ENCODE measurements at regions not wholly inside any gene's neighbourhood (a gene's known extent, or its start where the extent isn't known, plus 50 kb on each side); places are given as distances from the start of the nearest gene placed in this dataset.

DNA sequence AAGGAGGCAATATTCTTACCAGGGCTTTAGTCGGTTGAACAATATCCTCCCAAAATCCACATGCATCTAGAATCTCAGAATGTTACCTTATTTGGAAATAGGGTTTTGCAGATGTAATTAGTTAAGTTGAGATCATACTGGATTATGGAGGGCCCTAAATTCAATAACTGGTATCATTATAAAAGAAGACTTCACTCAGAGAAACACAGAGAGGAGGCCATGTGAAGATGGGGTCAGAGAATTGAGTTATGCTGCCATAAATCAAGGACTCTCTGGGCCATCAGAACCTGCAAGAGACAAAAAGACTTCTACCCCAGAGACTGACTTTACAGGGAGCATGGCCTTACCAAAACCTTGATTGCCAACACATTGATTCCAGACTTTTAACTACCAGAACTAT is 1611.1 kb downstream of the SLITRK5 start:
- TF ChIP-seq, protein P1, sequence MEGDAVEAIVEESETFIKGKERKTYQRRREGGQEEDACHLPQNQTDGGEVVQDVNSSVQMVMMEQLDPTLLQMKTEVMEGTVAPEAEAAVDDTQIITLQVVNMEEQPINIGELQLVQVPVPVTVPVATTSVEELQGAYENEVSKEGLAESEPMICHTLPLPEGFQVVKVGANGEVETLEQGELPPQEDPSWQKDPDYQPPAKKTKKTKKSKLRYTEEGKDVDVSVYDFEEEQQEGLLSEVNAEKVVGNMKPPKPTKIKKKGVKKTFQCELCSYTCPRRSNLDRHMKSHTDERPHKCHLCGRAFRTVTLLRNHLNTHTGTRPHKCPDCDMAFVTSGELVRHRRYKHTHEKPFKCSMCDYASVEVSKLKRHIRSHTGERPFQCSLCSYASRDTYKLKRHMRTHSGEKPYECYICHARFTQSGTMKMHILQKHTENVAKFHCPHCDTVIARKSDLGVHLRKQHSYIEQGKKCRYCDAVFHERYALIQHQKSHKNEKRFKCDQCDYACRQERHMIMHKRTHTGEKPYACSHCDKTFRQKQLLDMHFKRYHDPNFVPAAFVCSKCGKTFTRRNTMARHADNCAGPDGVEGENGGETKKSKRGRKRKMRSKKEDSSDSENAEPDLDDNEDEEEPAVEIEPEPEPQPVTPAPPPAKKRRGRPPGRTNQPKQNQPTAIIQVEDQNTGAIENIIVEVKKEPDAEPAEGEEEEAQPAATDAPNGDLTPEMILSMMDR (IDR thresholded peaks at IDR 0.05): no peak
- no peak for TF ChIP-seq EZH2phosphoT487 (IDR thresholded peaks at IDR 0.05)

Data from neural progenitor cell (in vitro differentiated cells).